HEK293T (cell line): ENCODE measurements at regions not wholly inside any gene's neighbourhood (a gene's known extent, or its start where the extent isn't known, plus 50 kb on each side); places are given as distances from the start of the nearest gene placed in this dataset.

Source experiments
- ARNT ChIP-seq: fragments of 450-650 bp; IDR thresholded peaks from 2 replicates; pipeline ENCODE4 v1.6.1; 2017; ENCODE audit warnings: mild to moderate bottlenecking
- BHLHE40 ChIP-seq: fragments of 450-650 bp; IDR thresholded peaks from 2 replicates; pipeline ENCODE4 v1.6.1; 2016; ENCODE audit warnings: mild to moderate bottlenecking, moderate library complexity, borderline replicate concordance
- CTBP1 ChIP-seq: fragments of 450-650 bp; IDR thresholded peaks from 2 replicates; pipeline ENCODE4 v1.6.1; 2016; ENCODE audit warnings: borderline replicate concordance
- ELF4 ChIP-seq: fragments of 450-650 bp; IDR thresholded peaks from 2 replicates; pipeline ENCODE4 v1.6.1; 2017; ENCODE audit warnings: antibody characterized with exemption
- FOXK2 ChIP-seq: fragments of 450-650 bp; IDR thresholded peaks from 2 replicates; pipeline ENCODE4 v1.6.1; 2016; ENCODE audit warnings: mild to moderate bottlenecking
- FOXM1 ChIP-seq: fragments of 450-650 bp; IDR thresholded peaks from 2 replicates; pipeline ENCODE4 v1.6.1; 2017; ENCODE audit warnings: mild to moderate bottlenecking, borderline replicate concordance
- L3MBTL2 ChIP-seq: fragments of 450-650 bp; conservative IDR thresholded peaks from 2 replicates; pipeline ENCODE4 v1.6.1; 2016; ENCODE audit warnings: mild to moderate bottlenecking
- PKNOX1 ChIP-seq: fragments of 450-650 bp; IDR thresholded peaks from 2 replicates; pipeline ENCODE4 v1.6.1; 2016
- SP1 ChIP-seq: fragments of 450-650 bp; IDR thresholded peaks from 2 replicates; pipeline ENCODE4 v1.6.1; 2017
- SUZ12 ChIP-seq: fragments of 450-650 bp; IDR thresholded peaks from 2 replicates; pipeline ENCODE4 v1.6.1; 2016; ENCODE audit warnings: mild to moderate bottlenecking
- TARDBP ChIP-seq: fragments of 450-650 bp; IDR thresholded peaks from 2 replicates; pipeline ENCODE4 v1.6.1; 2016
- ZNF384 ChIP-seq: fragments of 450-650 bp; IDR thresholded peaks from 2 replicates; pipeline ENCODE4 v1.6.1; 2016

DNA sequence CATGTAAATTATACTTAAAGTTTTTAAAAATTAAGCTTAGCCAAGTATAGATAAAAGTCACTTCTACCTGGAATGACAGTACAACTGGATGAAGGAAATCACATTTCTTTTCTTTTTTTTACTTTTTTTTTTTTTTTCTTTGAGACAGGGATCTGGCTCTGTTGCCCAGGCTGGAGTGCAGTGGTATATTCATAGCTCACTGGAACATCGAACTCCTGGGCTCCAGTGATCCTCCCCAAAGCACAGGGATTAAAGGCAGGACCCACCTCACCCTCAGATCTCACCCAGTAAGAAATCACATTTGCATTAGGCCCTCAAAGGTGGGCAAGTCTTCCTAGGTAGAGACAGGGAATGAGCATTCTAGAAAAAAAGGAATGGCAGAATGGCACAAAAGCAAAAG lies 69.5 kb upstream of the C1GALT1 start:
- TF ChIP-seq FOXK2 (no peak), ARNT (no peak), SUZ12 (no peak), CTBP1 (no peak), ZNF384 (no peak), SP1 (no peak), PKNOX1 (no peak), ELF4 (no peak), L3MBTL2 (no peak), BHLHE40 (no peak), FOXM1 (no peak), TARDBP (no peak)
